Esophagus squamous epithelium (tissue), 5 donors: ENCODE measurements at regions not wholly inside any gene's neighbourhood (a gene's known extent, or its start where the extent isn't known, plus 50 kb on each side); places are given as distances from the start of the nearest gene placed in this dataset.

Experiments
- DNase-seq: peaks from one replicate; lab custom pipeline; 2025; lab: John Stamatoyannopoulos, UW
- H3K27ac ChIP-seq, 4 donors: fragments of 200-600 bp; sonication (generic); one replicate each; pipeline ENCODE4 v1.5.1; 2016 to 2019; ENCODE audit warnings: mild to moderate bottlenecking in 1 of 4
- H3K27me3 ChIP-seq, 4 donors: fragments of 200-600 bp; sonication (generic); 1 replicate in 3 of 4; 2 replicates in 1 of 4; pipeline versions ENCODE4 v1.5.1 to v1.6.0; 2017 to 2021; ENCODE audit warnings: antibody characterized with exemption in 1 of 4
- H3K36me3 ChIP-seq, 3 donors: fragments of 200-600 bp; sonication (generic); one replicate each; pipeline ENCODE4 v1.5.1; 2016 to 2019
- H3K4me1 ChIP-seq, 3 donors: fragments of 200-600 bp; sonication (generic); one replicate each; pipeline ENCODE4 v1.5.1; 2017 to 2019
- H3K4me3 ChIP-seq, 4 donors: fragments of 200-600 bp; sonication (generic); 1 replicate in 3 of 4; 2 replicates in 1 of 4; pipeline ENCODE4 v1.5.1; 2016 to 2019; ENCODE audit warnings: mild to moderate bottlenecking in 2 of 4, moderate library complexity in 1 of 4
- H3K9me3 ChIP-seq, 3 donors: fragments of 200-600 bp; sonication (generic); one replicate each; pipeline ENCODE4 v1.5.1; 2016 to 2019
- CTCF ChIP-seq, 6 experiments: fragments of 450-650 bp in 4 of 6; fragments of 200-600 bp in 2 of 6; sonication (generic) in 2 of 6; IDR thresholded peaks; one replicate each; pipeline ENCODE4 v1.5.1; 2016 to 2019; ENCODE audit warnings: antibody characterized with exemption in 6 of 6, mild to moderate bottlenecking in 4 of 6, moderate library complexity in 4 of 6
- POLR2A ChIP-seq, 4 donors: fragments of 450-650 bp; IDR thresholded peaks; one replicate each; pipeline ENCODE4 v1.6.1; 2017; ENCODE audit warnings: antibody characterized with exemption in 4 of 4, mild to moderate bottlenecking in 4 of 4, moderate library complexity in 3 of 4
- WGBS, 2 donors: methylation state at CpG; one replicate each; pipeline ENCODE4 v1.1.5; 2018; 5-methylcytosine and 5-hydroxymethylcytosine counted together
- intact Hi-C: fragments of 100-400 bp; cut with DNase I; formaldehyde crosslinking; loops from one replicate; pipeline ENCODE4 v1.15.0; 2022
- donor health status: DM: yes; HTN: yes; CAD: no.

DNA sequence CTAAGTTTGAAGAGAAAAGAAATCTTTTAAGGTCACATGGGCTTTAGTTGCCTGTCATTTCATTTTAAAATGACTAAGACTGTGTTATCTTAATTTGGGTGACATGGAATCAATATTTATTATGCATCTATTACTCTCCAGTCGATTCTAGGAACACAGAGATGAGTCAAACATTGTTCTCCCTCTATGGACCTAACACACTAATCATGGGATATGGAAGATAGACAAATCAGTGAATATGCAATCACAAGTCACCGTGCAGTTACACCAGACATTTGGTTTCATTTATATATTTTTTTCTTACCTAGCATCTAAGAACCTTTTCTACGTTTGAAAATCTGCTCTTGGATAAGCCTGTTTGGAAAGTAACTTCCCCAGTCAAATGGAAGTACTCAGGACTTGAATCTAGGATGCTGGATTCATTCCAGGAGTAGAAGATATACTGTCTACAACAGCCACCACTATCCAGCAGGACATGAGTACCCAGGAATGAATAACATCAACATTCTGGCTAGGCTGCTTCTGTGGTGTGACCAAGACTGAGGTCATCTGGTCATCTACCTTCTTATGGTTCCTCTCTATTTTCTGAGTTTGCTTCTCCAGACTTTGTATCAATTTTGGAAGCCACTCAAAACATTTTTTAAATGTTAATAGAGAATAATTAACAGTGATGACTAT, 902.9 kb upstream of the LRRN3 start:
- no peaks in the 10 kb centered on the region for H3K27me3 ChIP-seq

DNA sequence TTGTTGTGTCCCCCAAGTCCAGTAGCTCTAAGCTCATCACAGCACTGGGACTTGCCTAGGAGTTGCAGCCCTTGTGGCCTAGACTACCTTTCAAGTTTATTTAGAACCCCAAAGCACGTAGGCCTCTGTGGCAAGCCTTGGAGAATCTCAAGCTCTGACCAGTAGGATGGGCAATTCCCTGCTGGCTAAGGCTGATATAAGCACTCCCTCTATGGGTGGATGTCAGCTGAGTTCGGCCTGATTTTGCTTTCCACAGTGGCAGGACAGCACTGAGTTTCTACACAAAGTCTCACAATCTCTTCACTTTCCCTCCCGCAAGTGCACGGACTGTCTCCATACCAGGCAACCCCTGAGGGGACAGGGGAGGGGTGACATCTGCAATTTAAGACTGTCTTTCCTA, 886.4 kb upstream of the LRRN3 start:
- H3K27me3 ChIP-seq, result no peaks in the 10 kb centered on the region
- WGBS, 2 donors, result 80 to 85% methylated on average over 3 to 4 of the region's 4 CpGs
- no peak overlapping the region for H3K4me3 ChIP-seq
- H3K27ac ChIP-seq, result no peak overlapping the region
- no peak for DNase-seq
- H3K36me3 ChIP-seq, result no peaks in the 10 kb centered on the region
- H3K4me1 ChIP-seq, result no peaks in the 10 kb centered on the region
- intact Hi-C loops, result no loop called here
- no peaks in the 10 kb centered on the region for H3K9me3 ChIP-seq
- TF ChIP-seq POLR2A (IDR thresholded peaks at IDR 0.05), result no peak
- no peak for TF ChIP-seq CTCF (IDR thresholded peaks at IDR 0.05)

More for the DNA sequence above, 902.9 kb upstream of the LRRN3 start:
- Histone ChIP-seq H3K9me3 (no peaks in the 10 kb centered on the region), H3K4me1 (no peaks in the 10 kb centered on the region), H3K36me3 (no peaks in the 10 kb centered on the region), H3K4me3 (no peak overlapping the region), H3K27ac (no peak overlapping the region)
- no peak for DNase-seq
- TF ChIP-seq POLR2A (IDR thresholded peaks at IDR 0.05) (no peak), CTCF (IDR thresholded peaks at IDR 0.05) (no peak)
- 59 to 64% methylated on average over 3 of the region's 3 CpGs for WGBS, 2 donors
- intact Hi-C loops, result no loop called here

GRCh38 chr7:110205899-110206298, 885.0 kb upstream of the LRRN3 start:
- no peaks in the 10 kb centered on the region for H3K27me3 ChIP-seq
- intact Hi-C loops, result no loop called here
- H3K4me3 ChIP-seq, result no peak overlapping the region
- no peaks in the 10 kb centered on the region for H3K4me1 ChIP-seq
- no peaks in the 10 kb centered on the region for H3K36me3 ChIP-seq
- 29 to 40% methylated on average over 1 of the region's 1 CpG for WGBS, 2 donors
- H3K9me3 ChIP-seq, result no peaks in the 10 kb centered on the region
- no peak overlapping the region for H3K27ac ChIP-seq
- TF ChIP-seq POLR2A (IDR thresholded peaks at IDR 0.05), result no peak
- no peak for DNase-seq

GRCh38 chr7:110209884-110210283, 881.0 kb upstream of the LRRN3 start:
- TF ChIP-seq CTCF (IDR thresholded peaks at IDR 0.05), result no peak
- TF ChIP-seq POLR2A (IDR thresholded peaks at IDR 0.05), result no peak
- Histone ChIP-seq H3K27me3 (no peaks in the 10 kb centered on the region), H3K36me3 (no peaks in the 10 kb centered on the region), H3K27ac (no peak overlapping the region), H3K4me3 (no peak overlapping the region), H3K4me1 (no peaks in the 10 kb centered on the region), H3K9me3 (no peaks in the 10 kb centered on the region)
- intact Hi-C loops, result no loop called here
- no peak for DNase-seq
- 38 to 77% methylated on average over 1 of the region's 1 CpG for WGBS, 2 donors

GRCh38 chr7:110210941-110211608, 879.9 kb upstream of the LRRN3 start:
- WGBS, 2 donors, result 92 to 95% methylated on average over 1 of the region's 1 CpG
- H3K27me3 ChIP-seq, result no peaks in the 10 kb centered on the region
- H3K4me1 ChIP-seq, result no peaks in the 10 kb centered on the region
- no peak for TF ChIP-seq POLR2A (IDR thresholded peaks at IDR 0.05)
- TF ChIP-seq CTCF (IDR thresholded peaks at IDR 0.05), result no peak
- H3K27ac ChIP-seq, result no peak overlapping the region
- no peaks in the 10 kb centered on the region for H3K36me3 ChIP-seq
- H3K9me3 ChIP-seq, result no peaks in the 10 kb centered on the region
- no peak overlapping the region for H3K4me3 ChIP-seq
- no peak for DNase-seq
- intact Hi-C loops, result no loop called here
